Endothelial cell of umbilical vein (primary cell): ENCODE measurements at regions not wholly inside any gene's neighbourhood (a gene's known extent, or its start where the extent isn't known, plus 50 kb on each side); places are given as distances from the start of the nearest gene placed in this dataset.

ENCODE experiments used
- BruUV-seq: library from RNA; stranded (reverse); fragments of 400-500 nt; replicated peaks from 2 replicates; lab custom pipeline; 2021; lab: Mats Ljungman, UMichigan
- CTCF ChIA-PET: fragments of 300-600, 350-600 bp; sonication (Branson Sonifier 250); formaldehyde crosslinking; loops from one replicate; lab custom pipeline; 2021; ENCODE audit warnings: antibody characterized with exemption, inconsistent platforms; lab: Charles Lee
- POLR2A ChIA-PET: fragments of 300-600, 350-600 bp; sonication (Branson Sonifier 250); formaldehyde crosslinking; loops from one replicate; lab custom pipeline; 2021; ENCODE audit warnings: antibody characterized with exemption, inconsistent platforms; lab: Charles Lee
- DNase-seq: peaks from one replicate; pipeline ENCODE4 v3.0.0-alpha.2; 2011; ENCODE audit warnings: low read depth, low spot score
- FAIRE-seq: peaks from 2 replicates; lab custom pipeline; 2011; peaks lifted over from hg19 to GRCh38; lab: Jason Lieb, UNC
- H2AFZ ChIP-seq: 2 replicates; pipeline ENCODE4 v1.6.0; 2012; ENCODE audit warnings: low read depth, low read length, control low read depth, inconsistent platforms
- H3K27ac ChIP-seq: 2 replicates; pipeline ENCODE4 v1.5.1; 2011; ENCODE audit warnings: low read depth, mild to moderate bottlenecking, control low read depth, low read length, moderate library complexity; ENCODE audit not compliant: insufficient read depth
- H3K27me3 ChIP-seq, 2 experiments: 2 replicates each; pipeline versions ENCODE4 v1.6.0 to v1.6.1; 2011; ENCODE audit warnings: low read length in 2 of 2, mixed read lengths in 1 of 2; ENCODE audit not compliant: control insufficient read depth in 2 of 2, insufficient read depth in 2 of 2
- H3K36me3 ChIP-seq, 2 experiments: 2 replicates in 1 of 2; 3 replicates in 1 of 2; pipeline ENCODE4 v1.5.1; 2011; ENCODE audit warnings: low read length in 2 of 2, mild to moderate bottlenecking in 1 of 2, moderate library complexity in 1 of 2; ENCODE audit not compliant: control insufficient read depth in 2 of 2, insufficient read depth in 2 of 2; ENCODE audit errors: extremely low read depth in 1 of 2
- H3K4me1 ChIP-seq: 3 replicates; pipeline ENCODE4 v1.5.1; 2011; ENCODE audit warnings: mild to moderate bottlenecking, low read length; ENCODE audit not compliant: control insufficient read depth, insufficient read depth; ENCODE audit errors: extremely low read depth
- H3K4me2 ChIP-seq: 2 replicates; pipeline ENCODE4 v1.6.1; 2011; ENCODE audit warnings: low read length, control low read depth, mixed read lengths; ENCODE audit not compliant: insufficient read depth
- H3K4me3 ChIP-seq, 3 experiments: fragments of 200-600 bp in 1 of 3; sonication (generic), shearing (Covaris generic) in 1 of 3; replicated peaks in 1 of 3; 2 replicates each; pipeline ENCODE4 v1.5.1; 2011 to 2016; ENCODE audit warnings: control low read depth in 3 of 3, low read length in 3 of 3, mild to moderate bottlenecking in 2 of 3, inconsistent platforms in 1 of 3, low read depth in 1 of 3, moderate library complexity in 1 of 3; ENCODE audit not compliant: insufficient read depth in 1 of 3
- H3K79me2 ChIP-seq: 2 replicates; pipeline ENCODE4 v1.6.0; 2012; ENCODE audit warnings: low read length, inconsistent platforms; ENCODE audit not compliant: control insufficient read depth, insufficient read depth
- H3K9ac ChIP-seq: replicated peaks from 2 replicates; pipeline ENCODE3; 2011; ENCODE audit warnings: low read length, control low read depth; ENCODE audit not compliant: insufficient read depth; ENCODE audit errors: extremely low read depth
- H3K9me1 ChIP-seq: replicated peaks from 3 replicates; pipeline ENCODE4 v1.6.0; 2011; ENCODE audit warnings: mild to moderate bottlenecking, low read length; ENCODE audit not compliant: control insufficient read depth, insufficient read depth; ENCODE audit errors: extremely low read depth
- H3K9me3 ChIP-seq: replicated peaks from 2 replicates; pipeline ENCODE4 v1.5.1; 2012; ENCODE audit warnings: low read length, inconsistent platforms; ENCODE audit not compliant: control insufficient read depth, insufficient read depth
- H4K20me1 ChIP-seq: replicated peaks from 2 replicates; pipeline ENCODE3; 2011; ENCODE audit warnings: mild to moderate bottlenecking, low read length; ENCODE audit not compliant: control insufficient read depth, insufficient read depth; ENCODE audit errors: extremely low read depth
- CTCF ChIP-seq, 2 donors: IDR thresholded peaks; 1 replicate in 1 of 2; 2 replicates in 1 of 2; pipeline ENCODE4 v1.5.1; 2011; ENCODE audit warnings: low read length in 2 of 2, mild to moderate bottlenecking in 2 of 2, moderate library complexity in 2 of 2, control low read depth in 1 of 2, inconsistent platforms in 1 of 2, low read depth in 1 of 2; ENCODE audit not compliant: insufficient read depth in 1 of 2; ENCODE audit errors: extremely low read depth in 1 of 2
- EZH2 ChIP-seq: IDR thresholded peaks from 2 replicates; pipeline ENCODE4 v1.6.1; 2012; ENCODE audit warnings: borderline replicate concordance, low read depth, mild to moderate bottlenecking, moderate library complexity, low read length, inconsistent platforms; ENCODE audit not compliant: severe bottlenecking
- FOS ChIP-seq: IDR thresholded peaks from 2 replicates; pipeline ENCODE4 v1.6.1; 2011; ENCODE audit warnings: mild to moderate bottlenecking, low read length, moderate library complexity, borderline replicate concordance; ENCODE audit not compliant: insufficient read depth
- GATA2 ChIP-seq: IDR thresholded peaks from 2 replicates; pipeline ENCODE4 v1.7.0; 2011; ENCODE audit warnings: low read depth, mild to moderate bottlenecking, moderate library complexity, mixed read lengths, low read length; ENCODE audit not compliant: insufficient read length, insufficient read depth
- JUN ChIP-seq: IDR thresholded peaks from 2 replicates; pipeline ENCODE4 v1.6.1; 2011; ENCODE audit warnings: borderline replicate concordance, low read depth; ENCODE audit not compliant: insufficient read length, insufficient read depth
- MAX ChIP-seq: IDR thresholded peaks from 2 replicates; pipeline ENCODE4 v1.6.1; 2011; ENCODE audit not compliant: insufficient read depth, insufficient read length
- MYC ChIP-seq: IDR thresholded peaks from one replicate; pipeline ENCODE4 v1.6.1; 2011; ENCODE audit warnings: mild to moderate bottlenecking, low read depth, low read length
- POLR2A ChIP-seq: IDR thresholded peaks from 2 replicates; pipeline ENCODE4 v1.6.1; 2012; ENCODE audit warnings: low read depth, mild to moderate bottlenecking, control low read depth, low read length
- POLR2AphosphoS5 ChIP-seq: IDR thresholded peaks from 2 replicates; pipeline ENCODE4 v1.6.1; 2012; ENCODE audit warnings: low read depth, mild to moderate bottlenecking, control low read depth, low read length, moderate library complexity; ENCODE audit not compliant: insufficient read depth
- dilution Hi-C: fragments of 300-500 bp; cut with MboI; formaldehyde crosslinking; loops from one replicate; pipeline ENCODE4 v1.15.0; 2019; ENCODE audit warnings: low sequenced_read_pairs; ENCODE audit not compliant: extremely low pct_ligation_motif_present
- intact Hi-C: fragments of 100-400 bp; cut with micrococcal nuclease; formaldehyde crosslinking; loops from one replicate; pipeline ENCODE4 v1.10.0; 2022

GRCh38 chr10:124186956-124187355, 93.6 kb upstream of the CHST15 start:
- Histone ChIP-seq H3K27ac (no peak overlapping the region), H3K9me1 (no peaks in the 10 kb centered on the region), H3K4me3 (no peak overlapping the region), H3K4me1 (no peaks in the 10 kb centered on the region), H3K79me2 (no peaks in the 10 kb centered on the region), H3K36me3 (no peaks in the 10 kb centered on the region), H4K20me1 (no peaks in the 10 kb centered on the region), H3K9ac (no peak overlapping the region), H3K9me3 (no peaks in the 10 kb centered on the region), H3K4me2 (no peak overlapping the region), H2AFZ (no peak overlapping the region), H3K27me3 (no peaks in the 10 kb centered on the region)
- FAIRE-seq, result no peak
- no peak for DNase-seq
- intact Hi-C loops, result no loop called here
- dilution Hi-C loops, result no loop called here
- CTCF ChIA-PET, result no interaction called here
- TF ChIP-seq POLR2A (no peak), MYC (no peak), FOS (no peak), CTCF (IDR thresholded peaks at IDR 0.05; ENCODE audit: extremely low read depth in 1 of 2, insufficient read depth in 1 of 2, low read depth in 1 of 2, low read length in 2 of 2) (no peak), EZH2 (no peak), POLR2AphosphoS5 (no peak), GATA2 (no peak), MAX (no peak), JUN (no peak)
- BruUV-seq, result no TSS peak
- POLR2A ChIA-PET, result no interaction called here
